Endothelial cell (in vitro differentiated cells): ENCODE measurements at regions not wholly inside any gene's neighbourhood (a gene's known extent, or its start where the extent isn't known, plus 50 kb on each side); places are given as distances from the start of the nearest gene placed in this dataset.
"Not testable (repeated sequence)": the region's sequence is repeated elsewhere in the genome, so short reads cannot be mapped to it uniquely, and the experiment has no call there.

Experiments used
- DNase-seq: peaks from one replicate; pipeline ENCODE4 v3.0.0; 2021; ENCODE audit warnings: low spot score
- H3K27ac Mint-ChIP-seq: one replicate; pipeline ENCODE4 v1.8.0; 2021; ENCODE audit warnings: mixed read lengths, inconsistent platforms; ENCODE audit not compliant: unreplicated experiment
- H3K27me3 Mint-ChIP-seq: one replicate; pipeline ENCODE4 v1.8.0; 2021; ENCODE audit warnings: mild to moderate bottlenecking, moderate library complexity, mixed read lengths, inconsistent platforms; ENCODE audit not compliant: unreplicated experiment
- H3K36me3 Mint-ChIP-seq: one replicate; pipeline ENCODE4 v1.8.0; 2021; ENCODE audit warnings: mild to moderate bottlenecking, low read depth, mixed read lengths, inconsistent platforms; ENCODE audit not compliant: unreplicated experiment
- H3K4me1 Mint-ChIP-seq: one replicate; pipeline ENCODE4 v1.8.0; 2021; ENCODE audit warnings: mild to moderate bottlenecking, mixed read lengths, inconsistent platforms; ENCODE audit not compliant: unreplicated experiment
- H3K4me3 Mint-ChIP-seq: one replicate; pipeline ENCODE4 v1.8.0; 2021; ENCODE audit warnings: mild to moderate bottlenecking, mixed read lengths, inconsistent platforms; ENCODE audit not compliant: unreplicated experiment
- H3K9me3 Mint-ChIP-seq: one replicate; pipeline ENCODE4 v1.8.0; 2021; ENCODE audit warnings: mixed read lengths, inconsistent platforms; ENCODE audit not compliant: unreplicated experiment
- CTCF ChIP-seq: fragments of 200-600 bp; sonication (generic); IDR thresholded peaks from one replicate; pipeline ENCODE4 v1.5.0; 2021; ENCODE audit warnings: antibody characterized with exemption; ENCODE audit not compliant: unreplicated experiment

DNA sequence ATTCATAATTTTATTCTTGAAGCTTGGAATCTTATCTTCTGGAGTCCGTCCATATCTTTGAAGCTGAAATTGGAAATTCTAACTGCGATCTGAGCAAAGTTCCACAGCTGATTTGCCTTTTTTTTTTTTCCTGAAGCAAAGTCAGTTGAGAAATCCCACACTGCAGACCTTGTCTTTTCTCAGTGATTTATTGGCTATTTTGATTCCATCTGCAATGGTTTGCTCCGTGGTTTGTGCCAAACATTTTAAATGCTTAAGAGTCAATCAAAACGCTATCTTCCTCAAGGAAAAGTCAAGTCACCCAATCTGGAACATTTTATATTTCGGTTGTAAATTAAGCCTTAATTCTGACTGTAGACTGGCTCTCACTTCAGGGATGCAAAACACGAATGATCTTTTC is 88.2 kb upstream of the GRIK1 start:
- no peaks in the 10 kb centered on the region for H3K9me3 Mint-ChIP-seq
- TF ChIP-seq CTCF = no peak
- no peaks in the 10 kb centered on the region for H3K36me3 Mint-ChIP-seq
- no peak for DNase-seq
- no peaks in the 10 kb centered on the region for H3K27me3 Mint-ChIP-seq
- no peak overlapping the region for H3K4me3 Mint-ChIP-seq
- H3K4me1 Mint-ChIP-seq = no peaks in the 10 kb centered on the region
- H3K27ac Mint-ChIP-seq = no peak overlapping the region

GRCh38 chr21:30023056-30023455 is 83.3 kb upstream of the GRIK1 start:
- H3K27me3 Mint-ChIP-seq, H3K9me3 Mint-ChIP-seq, H3K4me1 Mint-ChIP-seq, H3K36me3 Mint-ChIP-seq, H3K27ac Mint-ChIP-seq, DNase-seq, H3K4me3 Mint-ChIP-seq: not testable (repeated sequence)

DNA sequence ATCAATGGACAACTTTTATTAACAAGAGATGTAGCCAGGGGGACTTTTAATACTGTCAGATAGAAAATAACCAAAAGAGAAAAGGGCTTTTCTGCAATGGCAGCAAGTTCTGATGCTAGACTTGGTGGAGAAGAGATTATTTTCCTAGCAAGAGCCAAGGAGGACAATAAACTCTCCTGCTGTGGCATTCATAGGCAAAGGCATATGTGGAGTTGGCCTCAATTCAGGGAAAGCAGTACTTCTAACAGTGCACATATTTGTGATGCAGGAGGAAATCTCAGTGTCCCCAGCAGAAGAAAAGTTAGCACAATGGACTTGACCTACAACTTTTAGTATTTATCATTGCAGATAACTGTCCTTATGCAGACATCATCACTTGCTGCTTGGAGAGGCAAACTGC is 75.1 kb upstream of the GRIK1 start:
- no peak for DNase-seq
- H3K27ac Mint-ChIP-seq = no peak overlapping the region

DNA sequence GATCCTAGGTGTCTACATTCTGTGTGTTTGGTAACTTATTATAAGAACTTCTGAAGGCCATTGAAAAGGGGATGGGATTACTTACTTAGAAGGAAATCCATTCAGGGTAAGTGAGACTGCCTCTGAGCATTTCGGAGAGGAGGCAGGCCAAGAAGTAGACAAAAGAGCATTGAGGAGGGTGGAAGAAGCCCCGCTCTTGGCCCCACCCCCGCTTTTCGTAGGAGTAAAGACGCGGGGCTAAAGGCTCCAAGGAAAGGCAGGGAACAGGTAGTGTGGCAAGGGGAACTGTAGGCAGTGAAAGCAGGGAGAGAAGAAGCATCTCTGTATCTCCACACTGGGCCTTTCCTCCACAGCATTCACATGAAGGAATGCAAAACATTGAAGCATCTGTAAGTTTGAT is 51.8 kb upstream of the GRIK1 start:
- H3K9me3 Mint-ChIP-seq = no peaks in the 10 kb centered on the region
- no peak for TF ChIP-seq CTCF
- H3K27me3 Mint-ChIP-seq = peaks cover 4% of the 10 kb centered on the region
- no peaks in the 10 kb centered on the region for H3K4me1 Mint-ChIP-seq
- DNase-seq = no peak
- H3K4me3 Mint-ChIP-seq = no peak overlapping the region
- H3K27ac Mint-ChIP-seq = no peak overlapping the region
- H3K36me3 Mint-ChIP-seq = no peaks in the 10 kb centered on the region

More for the DNA sequence above, 75.1 kb upstream of the GRIK1 start:
- no peak for TF ChIP-seq CTCF
- Mint-ChIP-seq H3K27me3 (no peaks in the 10 kb centered on the region), H3K9me3 (no peaks in the 10 kb centered on the region), H3K4me1 (no peaks in the 10 kb centered on the region), H3K4me3 (no peak overlapping the region), H3K36me3 (no peaks in the 10 kb centered on the region)

- no peak overlapping the region for H3K27ac Mint-ChIP-seq
- H3K36me3 Mint-ChIP-seq = no peaks in the 10 kb centered on the region
- H3K4me1 Mint-ChIP-seq = no peaks in the 10 kb centered on the region
- peaks cover under 1% of the 10 kb centered on the region for H3K9me3 Mint-ChIP-seq
- no peak for DNase-seq
- no peak for TF ChIP-seq CTCF
- no peak overlapping the region for H3K4me3 Mint-ChIP-seq
- H3K27me3 Mint-ChIP-seq = peaks cover 4% of the 10 kb centered on the region
Observed at GRCh38 chr21:29989634-29990234, 49.9 kb upstream of the GRIK1 start.
